Endothelial cell of umbilical vein (primary cell): ENCODE measurements at regions not wholly inside any gene's neighbourhood (a gene's known extent, or its start where the extent isn't known, plus 50 kb on each side); places are given as distances from the start of the nearest gene placed in this dataset.

Experiments
- BruUV-seq: library from RNA; stranded (reverse); fragments of 400-500 nt; replicated peaks from 2 replicates; lab custom pipeline; 2021; lab: Mats Ljungman, UMichigan
- CTCF ChIA-PET: fragments of 300-600, 350-600 bp; sonication (Branson Sonifier 250); formaldehyde crosslinking; loops from one replicate; lab custom pipeline; 2021; ENCODE audit warnings: antibody characterized with exemption, inconsistent platforms; lab: Charles Lee
- POLR2A ChIA-PET: fragments of 300-600, 350-600 bp; sonication (Branson Sonifier 250); formaldehyde crosslinking; loops from one replicate; lab custom pipeline; 2021; ENCODE audit warnings: antibody characterized with exemption, inconsistent platforms; lab: Charles Lee
- DNase-seq: peaks from one replicate; pipeline ENCODE4 v3.0.0-alpha.2; 2011; ENCODE audit warnings: low read depth, low spot score
- FAIRE-seq: peaks from 2 replicates; lab custom pipeline; 2011; peaks lifted over from hg19 to GRCh38; lab: Jason Lieb, UNC
- H2AFZ ChIP-seq: 2 replicates; pipeline ENCODE4 v1.6.0; 2012; ENCODE audit warnings: low read depth, low read length, control low read depth, inconsistent platforms
- H3K27ac ChIP-seq: 2 replicates; pipeline ENCODE4 v1.5.1; 2011; ENCODE audit warnings: low read depth, mild to moderate bottlenecking, control low read depth, low read length, moderate library complexity; ENCODE audit not compliant: insufficient read depth
- H3K27me3 ChIP-seq, 2 experiments: 2 replicates each; pipeline versions ENCODE4 v1.6.0 to v1.6.1; 2011; ENCODE audit warnings: low read length in 2 of 2, mixed read lengths in 1 of 2; ENCODE audit not compliant: control insufficient read depth in 2 of 2, insufficient read depth in 2 of 2
- H3K36me3 ChIP-seq, 2 experiments: 2 replicates in 1 of 2; 3 replicates in 1 of 2; pipeline ENCODE4 v1.5.1; 2011; ENCODE audit warnings: low read length in 2 of 2, mild to moderate bottlenecking in 1 of 2, moderate library complexity in 1 of 2; ENCODE audit not compliant: control insufficient read depth in 2 of 2, insufficient read depth in 2 of 2; ENCODE audit errors: extremely low read depth in 1 of 2
- H3K4me1 ChIP-seq: 3 replicates; pipeline ENCODE4 v1.5.1; 2011; ENCODE audit warnings: mild to moderate bottlenecking, low read length; ENCODE audit not compliant: control insufficient read depth, insufficient read depth; ENCODE audit errors: extremely low read depth
- H3K4me2 ChIP-seq: 2 replicates; pipeline ENCODE4 v1.6.1; 2011; ENCODE audit warnings: low read length, control low read depth, mixed read lengths; ENCODE audit not compliant: insufficient read depth
- H3K4me3 ChIP-seq, 3 experiments: fragments of 200-600 bp in 1 of 3; sonication (generic), shearing (Covaris generic) in 1 of 3; replicated peaks in 1 of 3; 2 replicates each; pipeline ENCODE4 v1.5.1; 2011 to 2016; ENCODE audit warnings: control low read depth in 3 of 3, low read length in 3 of 3, mild to moderate bottlenecking in 2 of 3, inconsistent platforms in 1 of 3, low read depth in 1 of 3, moderate library complexity in 1 of 3; ENCODE audit not compliant: insufficient read depth in 1 of 3
- H3K79me2 ChIP-seq: 2 replicates; pipeline ENCODE4 v1.6.0; 2012; ENCODE audit warnings: low read length, inconsistent platforms; ENCODE audit not compliant: control insufficient read depth, insufficient read depth
- H3K9ac ChIP-seq: replicated peaks from 2 replicates; pipeline ENCODE3; 2011; ENCODE audit warnings: low read length, control low read depth; ENCODE audit not compliant: insufficient read depth; ENCODE audit errors: extremely low read depth
- H3K9me1 ChIP-seq: replicated peaks from 3 replicates; pipeline ENCODE4 v1.6.0; 2011; ENCODE audit warnings: mild to moderate bottlenecking, low read length; ENCODE audit not compliant: control insufficient read depth, insufficient read depth; ENCODE audit errors: extremely low read depth
- H3K9me3 ChIP-seq: replicated peaks from 2 replicates; pipeline ENCODE4 v1.5.1; 2012; ENCODE audit warnings: low read length, inconsistent platforms; ENCODE audit not compliant: control insufficient read depth, insufficient read depth
- H4K20me1 ChIP-seq: replicated peaks from 2 replicates; pipeline ENCODE3; 2011; ENCODE audit warnings: mild to moderate bottlenecking, low read length; ENCODE audit not compliant: control insufficient read depth, insufficient read depth; ENCODE audit errors: extremely low read depth
- CTCF ChIP-seq, 2 donors: IDR thresholded peaks; 1 replicate in 1 of 2; 2 replicates in 1 of 2; pipeline ENCODE4 v1.5.1; 2011; ENCODE audit warnings: low read length in 2 of 2, mild to moderate bottlenecking in 2 of 2, moderate library complexity in 2 of 2, control low read depth in 1 of 2, inconsistent platforms in 1 of 2, low read depth in 1 of 2; ENCODE audit not compliant: insufficient read depth in 1 of 2; ENCODE audit errors: extremely low read depth in 1 of 2
- EZH2 ChIP-seq: IDR thresholded peaks from 2 replicates; pipeline ENCODE4 v1.6.1; 2012; ENCODE audit warnings: borderline replicate concordance, low read depth, mild to moderate bottlenecking, moderate library complexity, low read length, inconsistent platforms; ENCODE audit not compliant: severe bottlenecking
- FOS ChIP-seq: IDR thresholded peaks from 2 replicates; pipeline ENCODE4 v1.6.1; 2011; ENCODE audit warnings: mild to moderate bottlenecking, low read length, moderate library complexity, borderline replicate concordance; ENCODE audit not compliant: insufficient read depth
- GATA2 ChIP-seq: IDR thresholded peaks from 2 replicates; pipeline ENCODE4 v1.7.0; 2011; ENCODE audit warnings: low read depth, mild to moderate bottlenecking, moderate library complexity, mixed read lengths, low read length; ENCODE audit not compliant: insufficient read length, insufficient read depth
- JUN ChIP-seq: IDR thresholded peaks from 2 replicates; pipeline ENCODE4 v1.6.1; 2011; ENCODE audit warnings: borderline replicate concordance, low read depth; ENCODE audit not compliant: insufficient read length, insufficient read depth
- MYC ChIP-seq: IDR thresholded peaks from one replicate; pipeline ENCODE4 v1.6.1; 2011; ENCODE audit warnings: mild to moderate bottlenecking, low read depth, low read length
- POLR2A ChIP-seq: IDR thresholded peaks from 2 replicates; pipeline ENCODE4 v1.6.1; 2012; ENCODE audit warnings: low read depth, mild to moderate bottlenecking, control low read depth, low read length
- POLR2AphosphoS5 ChIP-seq: IDR thresholded peaks from 2 replicates; pipeline ENCODE4 v1.6.1; 2012; ENCODE audit warnings: low read depth, mild to moderate bottlenecking, control low read depth, low read length, moderate library complexity; ENCODE audit not compliant: insufficient read depth
- dilution Hi-C: fragments of 300-500 bp; cut with MboI; formaldehyde crosslinking; loops from one replicate; pipeline ENCODE4 v1.15.0; 2019; ENCODE audit warnings: low sequenced_read_pairs; ENCODE audit not compliant: extremely low pct_ligation_motif_present
- intact Hi-C: fragments of 100-400 bp; cut with micrococcal nuclease; formaldehyde crosslinking; loops from one replicate; pipeline ENCODE4 v1.10.0; 2022
- TF ChIP-seq, protein P1 (sequence below): IDR thresholded peaks from 2 replicates; pipeline ENCODE4 v1.6.1; 2011; ENCODE audit not compliant: insufficient read depth, insufficient read length

DNA sequence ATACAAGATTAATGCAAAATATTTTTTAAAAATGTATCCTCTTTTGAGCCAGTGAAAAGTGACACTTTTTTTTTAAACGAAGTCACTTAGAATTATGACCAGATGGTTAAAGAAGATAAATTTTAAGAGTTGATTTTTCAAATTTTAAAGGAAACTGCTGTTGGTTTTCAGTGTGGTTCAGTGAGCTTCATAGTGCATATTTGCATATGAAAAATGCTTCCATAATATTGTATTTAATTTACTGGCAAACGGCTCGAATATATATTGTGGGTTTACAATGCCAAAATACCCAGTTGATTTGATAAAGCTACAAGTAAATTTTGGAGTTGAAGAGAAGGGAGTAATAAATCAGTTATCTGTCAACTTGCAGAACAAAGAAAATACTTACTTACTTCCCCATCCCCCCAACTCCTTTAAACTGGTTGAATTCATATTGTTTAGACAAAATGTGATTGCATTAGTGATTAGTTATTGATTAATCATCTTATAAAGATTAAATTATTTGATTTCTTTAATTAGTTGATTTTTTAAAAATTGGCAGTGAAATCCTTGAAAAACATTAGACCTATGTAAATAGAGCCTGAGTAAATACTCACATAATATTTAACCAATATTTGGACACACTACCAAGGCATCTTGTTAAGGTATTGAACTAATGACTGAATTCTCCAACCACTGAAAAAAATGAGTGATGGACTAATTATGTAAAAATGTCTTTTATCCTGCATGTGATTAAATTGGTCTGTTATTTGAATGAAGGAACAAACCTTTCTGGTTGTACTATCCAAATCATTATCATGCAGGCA lies 122.8 kb upstream of the APP start:
- no peak overlapping the region for H3K4me2 ChIP-seq
- H4K20me1 ChIP-seq, result no peaks in the 10 kb centered on the region
- intact Hi-C loops (no loop called here), dilution Hi-C loops (no loop called here)
- DNase-seq (no peak), FAIRE-seq (no peak)
- no peak overlapping the region for H2AFZ ChIP-seq
- H3K9ac ChIP-seq, result no peak overlapping the region
- H3K27ac ChIP-seq, result no peak overlapping the region
- TF ChIP-seq JUN, result no peak
- TF ChIP-seq MYC, result no peak
- TF ChIP-seq EZH2, result no peak
- TF ChIP-seq GATA2, result no peak
- TF ChIP-seq, protein P1, sequence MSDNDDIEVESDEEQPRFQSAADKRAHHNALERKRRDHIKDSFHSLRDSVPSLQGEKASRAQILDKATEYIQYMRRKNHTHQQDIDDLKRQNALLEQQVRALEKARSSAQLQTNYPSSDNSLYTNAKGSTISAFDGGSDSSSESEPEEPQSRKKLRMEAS, result no peak
- TF ChIP-seq FOS, result no peak
- no peak for TF ChIP-seq POLR2AphosphoS5
- no peak for TF ChIP-seq POLR2A
- no peak for TF ChIP-seq CTCF (IDR thresholded peaks at IDR 0.05; ENCODE audit: extremely low read depth in 1 of 2, insufficient read depth in 1 of 2, low read depth in 1 of 2, low read length in 2 of 2)
- no TSS peak for BruUV-seq
- H3K4me1 ChIP-seq, result no peaks in the 10 kb centered on the region
- no peaks in the 10 kb centered on the region for H3K27me3 ChIP-seq
- H3K9me3 ChIP-seq, result no peaks in the 10 kb centered on the region
- no peaks in the 10 kb centered on the region for H3K9me1 ChIP-seq
- POLR2A ChIA-PET, result no interaction called here
- no peaks in the 10 kb centered on the region for H3K36me3 ChIP-seq
- CTCF ChIA-PET, result interaction anchor here (0.9 to 1.6 kb wide), 2 partner anchors 8 to 250 kb away, joined by 3 read pairs; no protein-coding TSS in a partner anchor
- no peak overlapping the region for H3K4me3 ChIP-seq
- H3K79me2 ChIP-seq, result no peaks in the 10 kb centered on the region
